Sigmoid colon (tissue), 6 donors: ENCODE measurements at regions not wholly inside any gene's neighbourhood (a gene's known extent, or its start where the extent isn't known, plus 50 kb on each side); places are given as distances from the start of the nearest gene placed in this dataset.

Experiments used
- DNase-seq: peaks from one replicate; pipeline ENCODE4 v3.0.0-alpha.2; 2019
- H3K27ac ChIP-seq, 4 donors: fragments of 200-600 bp; sonication (generic); one replicate each; pipeline ENCODE4 v1.5.1; 2016 to 2019; ENCODE audit warnings: mild to moderate bottlenecking in 1 of 4
- H3K27me3 ChIP-seq, 3 donors: fragments of 200-600 bp; sonication (generic); one replicate each; pipeline ENCODE4 v1.5.1; 2019; ENCODE audit warnings: mild to moderate bottlenecking in 1 of 3
- H3K36me3 ChIP-seq, 4 donors: fragments of 200-600 bp; sonication (generic); one replicate each; pipeline ENCODE4 v1.5.1; 2016 to 2019
- H3K4me1 ChIP-seq, 4 donors: fragments of 200-600 bp; sonication (generic); one replicate each; pipeline ENCODE4 v1.5.1; 2017 to 2019
- H3K4me3 ChIP-seq, 4 donors: fragments of 200-600 bp; sonication (generic); one replicate each; pipeline ENCODE4 v1.5.1; 2017 to 2019; ENCODE audit warnings: mild to moderate bottlenecking in 2 of 4, moderate library complexity in 1 of 4
- H3K9me3 ChIP-seq, 4 donors: fragments of 200-600 bp in 3 of 4; sonication (generic) in 3 of 4; one replicate each; pipeline versions ENCODE4 v1.5.1 to v1.6.1; 2013 to 2019
- EP300 ChIP-seq, 4 donors: sonication (generic); formaldehyde crosslinking; IDR thresholded peaks; one replicate each; pipeline ENCODE4 v1.6.1; 2017; ENCODE audit warnings: antibody characterized with exemption in 4 of 4
- POLR2A ChIP-seq, 2 donors: fragments of 450-650 bp; IDR thresholded peaks; one replicate each; pipeline ENCODE4 v1.6.1; 2016; ENCODE audit warnings: antibody characterized with exemption in 2 of 2, mild to moderate bottlenecking in 2 of 2, moderate library complexity in 2 of 2
- POLR2AphosphoS5 ChIP-seq, 4 donors: sonication (generic); formaldehyde crosslinking; IDR thresholded peaks; one replicate each; pipeline ENCODE4 v1.6.1; 2017; ENCODE audit warnings: antibody characterized with exemption in 4 of 4
- WGBS, 2 donors: extraction: QIAGEN DNeasy Blood & Tissue Kit; methylation state at CpG; one replicate each; pipeline ENCODE4 v1.1.7; 2013; 5-methylcytosine and 5-hydroxymethylcytosine counted together
- intact Hi-C: fragments of 100-400 bp; cut with DNase I; formaldehyde crosslinking; loops from one replicate; pipeline ENCODE4 v1.15.1; 2023
- TF ChIP-seq, protein P1 (sequence below), 4 experiments: fragments of 450-650 bp in 3 of 4; fragments of 200-600 bp in 1 of 4; IDR thresholded peaks; one replicate each; pipeline ENCODE4 v1.5.1; 2016 to 2019; ENCODE audit warnings: antibody characterized with exemption in 4 of 4, mild to moderate bottlenecking in 3 of 4, moderate library complexity in 2 of 4
- donor health status: healthy with polysubstance abuse.
- donor health status: healthy.

- no peaks in the 10 kb centered on the region for H3K9me3 ChIP-seq
- H3K36me3 ChIP-seq: no peaks in the 10 kb centered on the region
- no peak overlapping the region for H3K4me3 ChIP-seq
- 91 to 92% methylated on average over 3 of the region's 3 CpGs for WGBS, 2 donors
- DNase-seq: no peak
- intact Hi-C loops: no loop called here
- no peak overlapping the region for H3K27ac ChIP-seq
- H3K4me1 ChIP-seq: no peaks in the 10 kb centered on the region
- TF ChIP-seq POLR2AphosphoS5 (IDR thresholded peaks at IDR 0.05) (no peak), POLR2A (IDR thresholded peaks at IDR 0.05) (no peak)
- no peaks in the 10 kb centered on the region for H3K27me3 ChIP-seq
These were observed 180.3 kb upstream of the ATP1B1 start for GRCh38 chr1:168926236-168926635.

- intact Hi-C loops: no loop called here
- Histone ChIP-seq H3K36me3 (no peaks in the 10 kb centered on the region), H3K27me3 (no peaks in the 10 kb centered on the region), H3K27ac (no peak overlapping the region), H3K4me3 (no peak overlapping the region), H3K9me3 (no peaks in the 10 kb centered on the region), H3K4me1 (no peaks in the 10 kb centered on the region)
- DNase-seq: no peak
- 90% methylated on average over 3 of the region's 3 CpGs for WGBS, 2 donors
- TF ChIP-seq EP300 (IDR thresholded peaks at IDR 0.05): no peak
- no peak for TF ChIP-seq POLR2AphosphoS5 (IDR thresholded peaks at IDR 0.05)
- TF ChIP-seq, protein P1, sequence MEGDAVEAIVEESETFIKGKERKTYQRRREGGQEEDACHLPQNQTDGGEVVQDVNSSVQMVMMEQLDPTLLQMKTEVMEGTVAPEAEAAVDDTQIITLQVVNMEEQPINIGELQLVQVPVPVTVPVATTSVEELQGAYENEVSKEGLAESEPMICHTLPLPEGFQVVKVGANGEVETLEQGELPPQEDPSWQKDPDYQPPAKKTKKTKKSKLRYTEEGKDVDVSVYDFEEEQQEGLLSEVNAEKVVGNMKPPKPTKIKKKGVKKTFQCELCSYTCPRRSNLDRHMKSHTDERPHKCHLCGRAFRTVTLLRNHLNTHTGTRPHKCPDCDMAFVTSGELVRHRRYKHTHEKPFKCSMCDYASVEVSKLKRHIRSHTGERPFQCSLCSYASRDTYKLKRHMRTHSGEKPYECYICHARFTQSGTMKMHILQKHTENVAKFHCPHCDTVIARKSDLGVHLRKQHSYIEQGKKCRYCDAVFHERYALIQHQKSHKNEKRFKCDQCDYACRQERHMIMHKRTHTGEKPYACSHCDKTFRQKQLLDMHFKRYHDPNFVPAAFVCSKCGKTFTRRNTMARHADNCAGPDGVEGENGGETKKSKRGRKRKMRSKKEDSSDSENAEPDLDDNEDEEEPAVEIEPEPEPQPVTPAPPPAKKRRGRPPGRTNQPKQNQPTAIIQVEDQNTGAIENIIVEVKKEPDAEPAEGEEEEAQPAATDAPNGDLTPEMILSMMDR (IDR thresholded peaks at IDR 0.05): no peak
- no peak for TF ChIP-seq POLR2A (IDR thresholded peaks at IDR 0.05)
These were observed 174.0 kb upstream of the ATP1B1 start for GRCh38 chr1:168932539-168932938.

GRCh38 chr1:168933141-168933805 lies 173.2 kb upstream of the ATP1B1 start:
- Histone ChIP-seq H3K27ac (no peak overlapping the region), H3K9me3 (no peaks in the 10 kb centered on the region), H3K4me1 (no peaks in the 10 kb centered on the region), H3K36me3 (no peaks in the 10 kb centered on the region), H3K4me3 (no peak overlapping the region), H3K27me3 (no peaks in the 10 kb centered on the region)
- TF ChIP-seq EP300 (IDR thresholded peaks at IDR 0.05) (no peak), POLR2AphosphoS5 (IDR thresholded peaks at IDR 0.05) (no peak), POLR2A (IDR thresholded peaks at IDR 0.05) (no peak)
- TF ChIP-seq, protein P1 (IDR thresholded peaks at IDR 0.05): no peak
- intact Hi-C loops: no loop called here
- 90 to 94% methylated on average over 4 of the region's 4 CpGs for WGBS, 2 donors
- DNase-seq: no peak

- H3K36me3 ChIP-seq: no peaks in the 10 kb centered on the region
- H3K9me3 ChIP-seq: no peaks in the 10 kb centered on the region
- TF ChIP-seq POLR2A (IDR thresholded peaks at IDR 0.05): no peak
- TF ChIP-seq POLR2AphosphoS5 (IDR thresholded peaks at IDR 0.05): no peak
- TF ChIP-seq, protein P1 (IDR thresholded peaks at IDR 0.05): no peak
- TF ChIP-seq EP300 (IDR thresholded peaks at IDR 0.05): no peak
- H3K4me1 ChIP-seq: peaks cover 0 to 13% (median 0%) of the 10 kb centered on the region in 4 donors
- intact Hi-C loops: no loop called here
- H3K4me3 ChIP-seq: no peak overlapping the region
- H3K27me3 ChIP-seq: no peaks in the 10 kb centered on the region
- H3K27ac ChIP-seq: no peak overlapping the region
- WGBS, 2 donors: 18 to 56% methylated on average over 3 of the region's 3 CpGs
- DNase-seq: no peak
These were observed 167.2 kb upstream of the ATP1B1 start for GRCh38 chr1:168939110-168939946.

DNA sequence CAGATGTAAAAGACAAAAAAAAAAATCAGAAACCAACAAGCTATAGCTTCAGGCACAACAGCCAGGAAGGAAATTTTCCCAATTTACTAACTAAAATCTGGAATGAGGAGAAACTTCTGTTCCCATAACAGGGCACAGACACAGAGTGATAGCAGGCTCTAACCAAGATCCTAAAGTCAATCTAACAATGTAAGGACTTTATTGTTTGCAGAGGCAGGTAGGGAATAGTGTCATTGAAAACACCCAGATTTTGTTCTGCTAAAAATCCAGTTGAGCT lies 166.6 kb upstream of the ATP1B1 start:
- no peaks in the 10 kb centered on the region for H3K9me3 ChIP-seq
- no peak for TF ChIP-seq POLR2AphosphoS5 (IDR thresholded peaks at IDR 0.05)
- TF ChIP-seq EP300 (IDR thresholded peaks at IDR 0.05): no peak
- no peak for TF ChIP-seq POLR2A (IDR thresholded peaks at IDR 0.05)
- TF ChIP-seq, protein P1 (IDR thresholded peaks at IDR 0.05): no peak
- intact Hi-C loops: no loop called here
- peaks cover 0 to 14% (median 0%) of the 10 kb centered on the region in 4 donors for H3K4me1 ChIP-seq
- no peaks in the 10 kb centered on the region for H3K27me3 ChIP-seq
- H3K36me3 ChIP-seq: no peaks in the 10 kb centered on the region
- DNase-seq: no peak
- no peak overlapping the region for H3K27ac ChIP-seq
- H3K4me3 ChIP-seq: no peak overlapping the region
